ENCODE measurements at regions not wholly inside any gene's neighbourhood (a gene's known extent, or its start where the extent isn't known, plus 50 kb on each side); places are given as distances from the start of the nearest gene placed in this dataset.

DNA sequence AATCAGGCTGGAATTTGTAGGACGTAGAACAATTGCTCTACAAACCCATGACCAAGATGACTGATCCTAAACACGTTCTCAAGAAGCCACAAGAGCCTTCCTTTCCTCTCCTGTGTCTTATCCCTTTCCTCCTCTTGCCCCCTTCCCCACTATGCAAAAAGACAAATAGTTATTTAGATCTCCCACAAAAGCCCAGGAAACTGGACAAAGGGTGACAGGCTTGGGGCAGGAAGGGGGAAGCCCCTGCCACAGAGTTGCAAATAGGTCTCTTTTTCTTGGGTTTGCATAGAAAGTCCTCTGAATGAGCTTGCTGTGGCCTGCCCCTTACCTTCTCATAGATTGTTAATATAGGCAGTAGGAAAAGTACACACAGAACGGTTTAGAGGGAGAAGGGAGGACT, 377.1 kb upstream of the BTBD3 start:
- TF ChIP-seq EP300 (IDR thresholded peaks at IDR 0.05): no peak
- TF ChIP-seq, protein P1, sequence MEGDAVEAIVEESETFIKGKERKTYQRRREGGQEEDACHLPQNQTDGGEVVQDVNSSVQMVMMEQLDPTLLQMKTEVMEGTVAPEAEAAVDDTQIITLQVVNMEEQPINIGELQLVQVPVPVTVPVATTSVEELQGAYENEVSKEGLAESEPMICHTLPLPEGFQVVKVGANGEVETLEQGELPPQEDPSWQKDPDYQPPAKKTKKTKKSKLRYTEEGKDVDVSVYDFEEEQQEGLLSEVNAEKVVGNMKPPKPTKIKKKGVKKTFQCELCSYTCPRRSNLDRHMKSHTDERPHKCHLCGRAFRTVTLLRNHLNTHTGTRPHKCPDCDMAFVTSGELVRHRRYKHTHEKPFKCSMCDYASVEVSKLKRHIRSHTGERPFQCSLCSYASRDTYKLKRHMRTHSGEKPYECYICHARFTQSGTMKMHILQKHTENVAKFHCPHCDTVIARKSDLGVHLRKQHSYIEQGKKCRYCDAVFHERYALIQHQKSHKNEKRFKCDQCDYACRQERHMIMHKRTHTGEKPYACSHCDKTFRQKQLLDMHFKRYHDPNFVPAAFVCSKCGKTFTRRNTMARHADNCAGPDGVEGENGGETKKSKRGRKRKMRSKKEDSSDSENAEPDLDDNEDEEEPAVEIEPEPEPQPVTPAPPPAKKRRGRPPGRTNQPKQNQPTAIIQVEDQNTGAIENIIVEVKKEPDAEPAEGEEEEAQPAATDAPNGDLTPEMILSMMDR (IDR thresholded peaks at IDR 0.05): no peak
- no peak for TF ChIP-seq POLR2A (IDR thresholded peaks at IDR 0.05; ENCODE audit: low read depth)
- TF ChIP-seq POLR2AphosphoS5 (IDR thresholded peaks at IDR 0.05): no peak
